Gastrocnemius medialis (tissue), 4 donors: ENCODE measurements at regions not wholly inside any gene's neighbourhood (a gene's known extent, or its start where the extent isn't known, plus 50 kb on each side); places are given as distances from the start of the nearest gene placed in this dataset.
"Not testable (repeated sequence)": the region's sequence is repeated elsewhere in the genome, so short reads cannot be mapped to it uniquely, and the experiment has no call there.

Experiments
- POLR2A ChIP-seq, 2 donors: fragments of 450-650 bp; IDR thresholded peaks; one replicate each; pipeline ENCODE4 v1.6.1; 2017; ENCODE audit warnings: antibody characterized with exemption in 2 of 2, mild to moderate bottlenecking in 2 of 2, moderate library complexity in 2 of 2
- TF ChIP-seq, protein P1 (sequence below), 5 experiments: fragments of 450-650 bp in 3 of 5; fragments of 200-600 bp in 2 of 5; sonication (generic) in 2 of 5; IDR thresholded peaks in 4 of 5; conservative IDR thresholded peaks in 1 of 5; 1 replicate in 4 of 5; 2 replicates in 1 of 5; pipeline ENCODE4 v1.5.1; 2016 to 2019; ENCODE audit warnings: antibody characterized with exemption in 5 of 5, mild to moderate bottlenecking in 3 of 5, moderate library complexity in 3 of 5

DNA sequence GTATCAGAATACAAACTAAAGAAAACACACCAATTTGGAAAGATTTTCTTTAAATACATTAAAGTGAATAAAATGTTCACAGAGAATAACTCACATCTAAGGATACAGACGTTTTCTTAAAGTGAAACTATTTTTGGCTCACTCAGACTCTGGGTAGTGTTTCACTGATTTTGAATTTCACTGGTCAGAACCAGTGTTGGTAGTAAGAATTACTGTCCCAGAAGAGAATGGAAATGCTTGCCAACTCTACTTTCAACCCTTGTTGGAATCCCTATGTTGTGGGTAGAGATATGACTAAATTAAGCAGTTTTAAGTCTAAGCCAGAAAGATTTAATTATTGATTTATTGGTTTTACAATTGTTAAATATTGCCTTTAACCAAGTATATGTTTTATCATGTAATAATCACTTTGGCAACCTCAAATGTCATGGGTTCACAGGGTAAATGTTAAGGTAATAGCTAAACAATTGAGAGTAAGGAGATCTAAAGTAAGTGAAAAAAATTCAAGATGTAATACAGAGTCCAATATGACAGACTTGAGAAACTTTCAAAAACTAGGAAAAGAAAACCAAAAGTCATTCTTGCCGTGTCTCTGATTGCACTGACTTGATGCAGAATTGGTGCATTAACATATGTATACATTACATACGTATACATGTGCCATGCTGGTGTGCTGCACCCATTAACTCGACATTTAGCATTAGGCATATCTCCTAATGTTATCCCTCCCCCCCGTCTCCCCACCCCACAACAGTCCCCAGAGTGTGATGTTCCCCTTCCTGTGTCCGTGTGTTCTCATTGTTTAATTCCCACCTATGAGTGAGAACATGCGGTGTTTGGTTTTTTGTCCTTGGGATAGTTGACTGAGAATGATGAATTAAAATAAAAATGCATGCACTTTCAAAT, 1517.2 kb upstream of the TPTE start:
- not testable (repeated sequence) for TF ChIP-seq POLR2A (IDR thresholded peaks at IDR 0.05)
- TF ChIP-seq, protein P1, sequence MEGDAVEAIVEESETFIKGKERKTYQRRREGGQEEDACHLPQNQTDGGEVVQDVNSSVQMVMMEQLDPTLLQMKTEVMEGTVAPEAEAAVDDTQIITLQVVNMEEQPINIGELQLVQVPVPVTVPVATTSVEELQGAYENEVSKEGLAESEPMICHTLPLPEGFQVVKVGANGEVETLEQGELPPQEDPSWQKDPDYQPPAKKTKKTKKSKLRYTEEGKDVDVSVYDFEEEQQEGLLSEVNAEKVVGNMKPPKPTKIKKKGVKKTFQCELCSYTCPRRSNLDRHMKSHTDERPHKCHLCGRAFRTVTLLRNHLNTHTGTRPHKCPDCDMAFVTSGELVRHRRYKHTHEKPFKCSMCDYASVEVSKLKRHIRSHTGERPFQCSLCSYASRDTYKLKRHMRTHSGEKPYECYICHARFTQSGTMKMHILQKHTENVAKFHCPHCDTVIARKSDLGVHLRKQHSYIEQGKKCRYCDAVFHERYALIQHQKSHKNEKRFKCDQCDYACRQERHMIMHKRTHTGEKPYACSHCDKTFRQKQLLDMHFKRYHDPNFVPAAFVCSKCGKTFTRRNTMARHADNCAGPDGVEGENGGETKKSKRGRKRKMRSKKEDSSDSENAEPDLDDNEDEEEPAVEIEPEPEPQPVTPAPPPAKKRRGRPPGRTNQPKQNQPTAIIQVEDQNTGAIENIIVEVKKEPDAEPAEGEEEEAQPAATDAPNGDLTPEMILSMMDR (IDR thresholded peaks at IDR 0.05 in 4 of 5, conservative IDR thresholded peaks at IDR 0.05 in 1 of 5): not testable (repeated sequence)
